ENCODE measurements at regions not wholly inside any gene's neighbourhood (a gene's known extent, or its start where the extent isn't known, plus 50 kb on each side); places are given as distances from the start of the nearest gene placed in this dataset.

- Histone ChIP-seq H3K9me3 (ENCODE audit: control insufficient read depth, insufficient read depth, low read length) (peaks cover 2% of the 10 kb centered on the region; the same call in 1 of the 2 replicates), H4K8ac (ENCODE audit: low read depth in 2 of 2, low read length in 2 of 2) (no peak overlapping the region), H3K9me1 (ENCODE audit: insufficient read depth, low read length) (no peaks in the 10 kb centered on the region), H3K27ac (ENCODE audit: insufficient read depth, low read length) (no peak overlapping the region), H2BK15ac (ENCODE audit: low read depth, low read length) (no peak overlapping the region), H3K4me1 (ENCODE audit: control insufficient read depth, insufficient read depth, low read length) (no peaks in the 10 kb centered on the region), H2BK120ac (ENCODE audit: low read depth, low read length) (no peak overlapping the region), H3K18ac (ENCODE audit: low read depth, low read length) (no peak overlapping the region), H3K36me3 (ENCODE audit: control insufficient read depth, insufficient read depth, low read length) (no peaks in the 10 kb centered on the region), H2AFZ (replicated peaks; ENCODE audit: low read length, poor library complexity) (no peak overlapping the region), H4K91ac (ENCODE audit: insufficient read depth, low read depth, low read length) (no peak overlapping the region), H3K79me1 (ENCODE audit: low read depth in 1 of 2, low read length in 2 of 2) (no peaks in the 10 kb centered on the region), H3K9ac (ENCODE audit: low read depth, low read length) (no peak overlapping the region), H2BK5ac (ENCODE audit: low read depth, low read length, poor library complexity, severe bottlenecking) (no peak overlapping the region), H3K4me3 (ENCODE audit: insufficient read depth, low read depth, low read length) (no peak overlapping the region), H3K4ac (ENCODE audit: low read depth, low read length) (no peak overlapping the region), H3K4me2 (ENCODE audit: low read depth, low read length) (no peak overlapping the region), H4K5ac (ENCODE audit: low read depth, low read length) (no peak overlapping the region), H2AK5ac (ENCODE audit: low read depth, low read length) (no peak overlapping the region), H3K27me3 (ENCODE audit: control insufficient read depth, insufficient read depth, low read length) (no peaks in the 10 kb centered on the region), H4K20me1 (ENCODE audit: insufficient read depth, low read length) (no peaks in the 10 kb centered on the region), H2AK9ac (replicated peaks; ENCODE audit: low read depth, low read length, poor library complexity) (no peak overlapping the region), H3K23ac (ENCODE audit: low read depth, low read length) (no peak overlapping the region), H3K56ac (ENCODE audit: extremely low read depth, insufficient read depth, low read length) (no peak overlapping the region), H2BK20ac (ENCODE audit: low read depth, low read length) (no peak overlapping the region), H3K14ac (replicated peaks; ENCODE audit: low read depth, low read length) (no peak overlapping the region)
- dilution Hi-C loops (cut with HindIII; ENCODE audit: low sequenced_read_pairs, unreplicated experiment) = no loop called here
- intact Hi-C loops (cut with micrococcal nuclease) = no loop called here
- DNase-seq (no peak), ATAC-seq (ENCODE audit: low read depth) (no peak)
- TF ChIP-seq RFX5 (IDR thresholded peaks at IDR 0.05; ENCODE audit: low read depth, low read length) = no peak
- TF ChIP-seq FOS (IDR thresholded peaks at IDR 0.05; ENCODE audit: low read depth, low read length) = no peak
- no peak for TF ChIP-seq MAZ (IDR thresholded peaks at IDR 0.05; ENCODE audit: borderline replicate concordance, low read depth, low read length)
- no peak for TF ChIP-seq BHLHE40 (IDR thresholded peaks at IDR 0.05; ENCODE audit: low read depth, low read length)
- TF ChIP-seq RAD21 (IDR thresholded peaks at IDR 0.05; ENCODE audit: low read length) = no peak
- no peak for TF ChIP-seq POLR2A (IDR thresholded peaks at IDR 0.05; ENCODE audit: low read depth, low read length)
- TF ChIP-seq USF2 (IDR thresholded peaks at IDR 0.05; ENCODE audit: low read depth, low read length) = no peak
- no peak for TF ChIP-seq CHD1 (IDR thresholded peaks at IDR 0.05; ENCODE audit: low read depth, low read length)
- TF ChIP-seq SMC3 (IDR thresholded peaks at IDR 0.05; ENCODE audit: low read depth, low read length) = no peak
- TF ChIP-seq CEBPB (IDR thresholded peaks at IDR 0.05; ENCODE audit: low read depth, low read length) = no peak
- no peak for TF ChIP-seq MXI1 (IDR thresholded peaks at IDR 0.05; ENCODE audit: borderline replicate concordance, low read depth, low read length)
- TF ChIP-seq MAFK (IDR thresholded peaks at IDR 0.05; ENCODE audit: low read depth, low read length) = no peak
- WGBS, 2 experiments (ENCODE audit: extremely low coverage in 2 of 2, insufficient read length in 1 of 2) = no CpG with 5 or more reads among the region's 3 CpGs
- ChIA-PET CTCF (no interaction called here), POLR2A (ENCODE audit: unreplicated experiment) (no interaction called here)
- in situ Hi-C loops (cut with MboI; ENCODE audit: low sequenced_read_pairs) = no loop called here
- BruUV-seq (replicated peaks) = no TSS peak
Measured at GRCh38 chr11:98300719-98301118, 720.0 kb upstream of the CNTN5 start.

Data from IMR-90 (cell line).